HG03097 (cell line): ENCODE measurements at regions not wholly inside any gene's neighbourhood (a gene's known extent, or its start where the extent isn't known, plus 50 kb on each side); places are given as distances from the start of the nearest gene placed in this dataset.
A peak's percentile ranks its signal among the peaks of the same experiment; 100 is the strongest.
"Not testable (repeated sequence)": the region's sequence is repeated elsewhere in the genome, so short reads cannot be mapped to it uniquely, and the experiment has no call there.

Source experiments
- ATAC-seq: cut with Tn5 transposase; IDR thresholded peaks from one replicate; pipeline ENCODE4 v1.9.1; 2021; ENCODE audit not compliant: unreplicated experiment, low FRiP score

DNA sequence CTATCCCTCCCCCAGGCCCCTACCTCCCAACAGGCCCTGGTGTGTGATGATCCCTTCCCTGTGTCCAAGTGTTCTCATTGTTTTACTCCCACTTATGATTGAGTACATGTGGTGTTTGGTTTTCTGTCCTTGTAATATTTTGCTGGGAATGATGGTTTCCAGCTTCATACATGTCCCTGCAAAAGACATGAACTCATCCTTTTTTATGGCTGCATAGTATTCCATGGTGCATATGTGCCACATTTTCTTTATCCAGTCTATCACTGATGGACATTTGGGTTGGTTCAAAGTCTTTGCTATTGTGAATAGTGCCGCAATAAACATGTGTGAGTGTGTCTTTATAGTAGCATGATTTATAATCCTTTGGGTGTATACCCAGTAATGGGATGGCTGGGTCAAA lies 151.7 kb downstream of the VSIG4 start:
- ATAC-seq: not testable (repeated sequence)

DNA sequence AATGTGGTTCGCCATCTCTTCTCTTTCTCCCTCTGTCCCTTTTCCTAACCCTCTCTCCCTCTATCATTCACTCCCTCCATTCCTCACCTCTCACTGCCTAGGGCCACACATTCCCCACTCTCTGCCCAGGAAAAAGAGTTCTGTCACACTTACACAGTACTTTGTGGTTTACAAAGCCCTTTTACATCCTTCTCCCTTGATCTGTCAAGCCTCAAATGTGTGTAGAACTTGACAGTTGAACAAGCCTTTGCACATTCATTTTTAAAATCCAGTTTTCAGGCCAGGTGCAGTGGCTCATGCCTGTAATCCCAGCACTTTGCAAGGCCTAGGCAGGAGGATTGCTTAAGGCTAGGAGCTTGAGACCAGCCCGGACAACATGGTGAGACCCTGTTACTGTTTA lies 156.3 kb downstream of the VSIG4 start:
- ATAC-seq: no peak

DNA sequence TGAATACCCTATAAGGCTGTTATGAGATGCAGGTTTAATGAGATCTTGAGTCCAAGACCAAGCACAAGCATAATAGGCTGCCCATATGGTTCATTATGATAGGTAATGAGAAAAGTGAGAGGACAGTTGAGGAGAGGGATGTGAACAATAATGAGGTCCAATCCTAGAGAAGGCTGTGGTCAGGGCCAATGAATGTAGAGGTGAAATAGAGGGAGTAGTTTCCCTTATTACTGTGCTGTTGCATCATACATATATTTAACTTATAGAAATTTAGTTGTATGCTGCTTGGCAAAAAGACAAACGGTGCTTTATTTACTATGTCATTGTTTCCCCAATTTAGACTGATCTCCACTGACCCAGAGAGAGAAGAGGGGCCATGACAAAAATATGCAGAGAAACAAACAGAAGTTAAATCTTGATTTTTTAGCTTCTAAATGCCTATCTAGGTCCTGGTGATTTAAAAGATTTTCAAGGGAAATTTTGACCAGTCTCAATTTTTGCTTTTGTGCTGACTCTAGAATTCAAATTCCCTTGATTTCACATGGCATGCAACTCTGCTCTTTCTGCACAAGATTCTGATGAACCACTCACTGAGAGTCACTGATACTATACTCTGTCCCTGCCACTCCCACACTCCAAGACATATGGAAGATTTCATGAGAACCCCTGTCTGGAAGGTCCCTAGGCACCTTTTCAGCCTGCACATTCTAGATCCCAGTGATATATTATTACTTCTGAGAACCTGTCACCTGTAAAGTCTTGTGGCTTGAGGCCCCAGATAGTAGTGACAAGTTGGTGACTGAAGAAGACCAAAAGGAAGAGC lies 159.7 kb downstream of the VSIG4 start:
- ATAC-seq: no peak

DNA sequence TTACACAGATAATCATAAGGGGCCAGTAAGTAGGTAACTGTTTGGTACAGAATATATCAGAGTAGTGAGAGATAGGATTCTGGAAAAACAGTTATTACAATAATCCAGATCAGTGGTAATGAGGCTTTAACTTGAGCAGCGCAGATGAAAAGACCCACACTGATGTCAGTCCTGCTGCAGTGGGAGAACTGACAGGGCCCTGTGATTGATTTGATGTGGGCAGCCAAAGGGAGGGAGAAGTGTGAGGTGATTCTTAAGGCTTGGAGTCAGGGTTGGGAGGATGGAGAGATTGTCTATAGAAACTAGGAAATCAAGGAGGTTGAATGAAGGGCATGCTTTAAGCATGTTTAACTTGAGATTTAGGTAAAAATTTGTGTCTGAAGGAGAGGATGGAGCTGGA lies 161.4 kb downstream of the VSIG4 start:
- no peak for ATAC-seq

DNA sequence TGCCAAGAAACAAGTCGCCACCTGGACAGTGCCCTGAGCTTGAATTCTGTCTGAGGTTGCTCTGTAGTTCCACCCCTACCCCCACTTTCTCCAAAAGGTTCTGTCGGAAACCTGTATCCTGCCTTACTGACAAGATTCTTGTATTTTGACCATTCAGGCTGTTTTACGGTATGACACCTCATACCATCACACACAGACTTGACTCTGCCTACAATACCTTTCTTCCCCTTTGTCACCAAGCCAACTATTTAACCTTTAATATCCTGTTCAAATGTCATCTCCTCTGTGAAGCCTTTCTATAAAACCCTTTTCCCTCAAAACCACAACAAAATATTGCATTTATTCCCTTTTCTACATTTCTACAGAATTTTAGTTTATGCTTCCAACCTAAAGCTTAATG lies 161.9 kb downstream of the VSIG4 start:
- no peak for ATAC-seq

DNA sequence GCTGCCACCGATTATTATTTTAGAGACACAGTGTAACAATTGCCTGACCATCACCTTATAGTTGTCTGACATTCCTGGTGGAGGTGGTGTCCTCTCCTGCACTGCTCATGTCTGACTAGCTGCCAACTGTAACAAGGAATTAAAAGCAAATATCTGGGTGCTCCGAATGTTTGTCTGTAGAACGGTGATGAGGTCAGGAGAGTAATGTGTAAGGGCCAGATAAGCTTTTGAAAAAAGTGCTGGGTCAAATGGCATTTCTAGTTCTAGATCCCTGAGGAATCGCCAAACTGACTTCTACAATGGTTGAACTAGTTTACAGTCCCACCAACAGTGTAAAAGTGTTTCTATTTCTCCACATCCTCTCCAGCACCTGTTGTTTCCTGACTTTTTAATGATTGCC lies 164.3 kb downstream of the VSIG4 start:
- not testable (repeated sequence) for ATAC-seq

DNA sequence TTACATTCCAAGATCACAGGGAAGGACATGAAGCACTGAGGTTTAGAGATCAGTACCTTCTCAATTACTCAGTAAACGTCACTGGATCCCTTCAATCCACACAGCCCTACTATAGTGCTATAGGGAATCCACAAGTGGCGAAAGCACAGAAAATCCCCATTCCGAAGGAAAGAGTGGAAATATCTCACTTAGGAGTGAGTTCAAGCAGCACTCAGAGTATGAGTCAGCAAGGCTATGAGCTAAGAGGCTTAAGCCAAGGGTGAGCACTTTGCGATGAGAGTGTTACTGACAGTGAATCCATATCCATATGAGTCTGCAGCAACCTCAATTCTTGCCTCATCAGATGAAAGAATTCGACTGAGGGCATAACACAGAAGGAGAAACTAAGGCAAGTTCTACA lies 165.1 kb downstream of the VSIG4 start:
- ATAC-seq: no peak

DNA sequence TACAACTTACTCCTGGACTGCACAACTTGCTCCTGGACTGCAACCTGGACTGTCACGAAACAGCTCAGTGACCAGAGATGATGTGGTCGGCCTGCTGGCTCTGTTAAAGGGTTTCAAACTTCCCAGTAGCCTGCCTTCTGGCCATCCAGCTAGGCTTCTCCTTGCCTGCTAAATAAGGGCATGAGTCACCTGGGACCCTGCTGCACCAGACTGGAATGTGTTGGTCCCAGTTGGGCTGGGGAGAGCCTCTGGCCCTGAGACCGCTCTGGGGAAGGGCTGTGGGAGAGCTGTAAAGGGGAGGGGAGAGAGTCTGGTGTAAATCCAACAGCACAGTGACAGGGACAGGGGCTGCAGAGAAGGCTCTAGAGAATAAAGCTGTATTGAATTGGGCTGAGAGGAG lies 165.8 kb downstream of the VSIG4 start:
- ATAC-seq: no peak

DNA sequence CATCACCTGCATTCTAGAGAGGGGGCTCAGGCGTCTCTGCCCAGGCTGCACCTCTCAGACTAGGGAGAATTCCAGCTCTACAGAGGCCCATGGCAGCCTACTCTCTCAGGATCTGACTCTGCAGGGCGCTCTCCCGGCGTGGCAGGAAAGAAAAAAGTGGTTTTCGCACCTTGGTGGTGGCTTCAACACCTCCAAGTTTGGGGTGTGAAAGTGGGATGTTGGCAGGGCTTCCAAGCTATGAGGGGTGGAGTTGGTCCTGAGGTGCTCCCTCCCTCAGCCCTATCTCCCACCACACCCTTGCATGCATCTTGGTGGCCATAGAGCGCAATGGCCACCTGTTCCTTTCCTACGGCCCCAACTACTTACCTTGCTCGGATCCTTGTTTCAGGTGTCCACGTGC lies 166.5 kb downstream of the VSIG4 start:
- no peak for ATAC-seq

DNA sequence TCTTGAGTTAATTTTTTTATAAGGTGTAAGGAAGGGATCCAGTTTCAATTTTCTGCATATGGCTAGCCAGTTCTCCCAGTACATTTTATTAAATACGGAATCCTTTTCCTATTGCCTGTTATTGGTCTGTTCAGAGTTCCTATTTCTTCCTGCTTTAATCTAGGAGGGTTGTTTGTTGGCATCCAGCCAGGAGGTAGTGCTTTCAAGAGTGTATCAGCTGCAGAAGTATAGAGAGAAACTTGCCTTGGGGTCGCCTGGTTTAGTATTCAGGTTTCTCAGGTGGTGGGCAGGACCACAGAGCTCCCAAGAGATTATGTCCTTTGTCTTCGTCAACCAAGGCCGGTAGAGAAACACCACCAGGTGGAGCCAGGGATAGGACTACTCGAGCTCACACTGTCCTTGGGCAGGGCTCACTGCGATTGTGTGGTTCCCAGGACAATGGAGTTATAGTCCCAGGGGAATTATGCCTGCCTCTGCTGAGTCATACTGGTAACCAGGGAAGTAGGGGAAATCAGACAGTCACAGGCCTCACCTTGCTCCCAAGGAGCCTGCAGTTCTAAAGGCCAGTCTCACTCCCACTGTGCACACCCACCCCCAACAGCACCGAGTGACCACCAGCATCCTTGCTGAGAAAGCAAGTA lies 168.1 kb downstream of the VSIG4 start:
- peak; percentile 76 for ATAC-seq

DNA sequence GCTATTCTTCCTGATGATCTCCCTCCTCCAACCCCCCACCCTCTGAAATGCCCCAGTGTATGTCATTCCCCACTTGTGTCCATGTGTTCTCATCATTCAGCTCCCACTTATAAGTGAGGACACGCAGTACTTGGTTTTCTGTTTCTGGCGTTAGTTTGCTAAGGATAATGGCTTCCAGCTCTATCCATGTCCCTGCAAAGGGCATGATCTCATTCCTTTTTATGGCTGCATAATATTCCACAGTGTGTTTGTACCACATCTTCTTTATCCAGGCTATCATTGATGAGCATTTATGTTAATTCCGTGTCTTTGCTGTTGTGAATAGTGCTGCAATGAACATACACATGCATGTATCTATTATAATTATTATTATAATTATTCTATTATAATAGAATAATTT lies 169.3 kb downstream of the VSIG4 start:
- not testable (repeated sequence) for ATAC-seq

DNA sequence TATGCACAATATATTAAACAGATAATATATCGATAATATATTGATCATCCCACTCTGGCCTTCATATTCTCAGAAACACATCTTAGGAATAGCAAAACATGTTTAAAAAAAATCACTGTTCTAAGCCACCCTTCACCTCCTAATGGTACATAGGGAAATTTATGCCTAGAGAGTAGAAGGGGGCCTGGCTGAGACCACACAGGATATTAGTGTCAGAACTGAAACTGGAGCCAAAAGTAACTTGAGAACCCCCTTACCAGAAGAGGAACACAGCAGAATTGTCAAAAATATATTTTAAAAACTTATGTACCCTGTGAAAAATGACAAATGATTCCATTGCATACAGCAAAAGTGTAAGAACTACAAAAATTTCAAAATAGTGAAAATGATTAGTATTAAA lies 173.1 kb downstream of the VSIG4 start:
- no peak for ATAC-seq

DNA sequence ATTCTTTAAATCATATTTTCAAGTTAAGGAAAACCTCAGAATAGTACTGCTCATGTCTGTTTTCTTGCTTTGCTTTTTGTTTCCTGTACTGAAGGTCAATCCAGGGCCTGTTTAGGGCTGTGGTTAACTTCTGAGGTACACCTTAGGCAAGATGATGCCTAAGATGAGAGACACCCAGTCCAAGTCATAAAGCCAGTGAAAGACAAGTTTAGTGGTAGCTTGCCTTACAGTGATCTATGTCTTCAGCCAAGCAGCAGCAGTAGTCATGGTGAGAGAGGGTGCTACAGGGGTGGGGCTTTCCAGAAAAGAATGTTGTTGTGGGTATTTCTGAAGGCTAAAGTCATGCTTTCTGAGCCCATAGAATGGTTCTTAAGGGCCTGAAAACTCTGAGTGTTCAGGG lies 173.7 kb downstream of the VSIG4 start:
- ATAC-seq: peak; percentile 80

DNA sequence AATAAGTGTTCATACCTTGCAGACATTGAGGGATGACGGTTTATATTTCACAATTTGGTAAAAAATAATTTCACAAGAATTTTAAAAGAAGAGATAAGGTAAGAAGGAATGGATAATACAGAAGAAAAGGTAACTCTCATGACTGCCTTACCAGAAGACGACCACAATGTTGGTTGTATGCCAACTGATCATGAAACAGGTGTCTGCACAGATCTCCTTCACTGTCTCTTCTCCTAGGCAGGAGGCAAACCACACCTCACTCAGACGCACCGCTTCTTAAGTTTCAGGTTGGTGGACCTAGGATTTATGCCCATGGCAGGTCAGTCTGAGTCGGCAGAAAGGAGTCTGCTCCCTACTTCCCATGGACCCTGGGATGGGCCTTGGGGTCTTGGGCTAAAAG lies 177.2 kb downstream of the VSIG4 start:
- no peak for ATAC-seq

DNA sequence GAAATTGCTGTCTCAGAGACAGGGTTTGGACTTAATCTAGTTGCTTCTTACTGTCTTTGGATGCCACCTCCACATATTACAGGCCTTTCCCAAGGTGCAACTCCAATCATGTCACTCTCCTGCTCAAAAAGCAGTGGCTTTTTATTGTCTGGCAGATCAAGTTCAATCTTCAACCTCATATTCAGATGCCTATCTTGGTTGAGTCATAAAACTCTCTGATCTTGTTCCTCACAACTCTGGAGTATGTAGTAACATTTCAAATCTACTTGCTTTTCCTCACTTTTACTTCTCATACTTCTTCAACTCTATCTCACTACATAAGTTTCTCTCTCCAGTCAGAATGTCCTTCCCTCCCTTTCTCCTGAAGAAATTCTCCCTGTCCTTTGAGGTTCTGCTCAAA lies 180.6 kb downstream of the VSIG4 start:
- no peak for ATAC-seq

DNA sequence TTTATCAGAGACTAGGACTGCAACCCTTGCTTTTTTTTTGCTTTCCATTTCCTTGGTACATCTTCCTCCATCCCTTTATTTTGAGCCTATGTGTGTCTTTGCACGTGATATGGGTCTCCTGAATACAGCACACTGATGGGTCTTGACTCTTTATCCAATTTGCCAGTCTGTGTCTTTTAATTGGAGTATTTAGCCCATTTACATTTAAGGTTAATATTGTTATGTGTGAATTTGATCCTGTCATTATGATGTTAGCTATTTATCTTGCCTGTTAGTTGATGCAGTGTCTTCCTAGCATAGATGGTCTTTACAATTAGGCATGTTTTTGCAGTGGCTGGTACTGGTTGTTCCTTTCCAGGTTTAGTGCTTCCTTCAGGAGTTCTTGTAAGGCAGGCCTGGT lies 185.4 kb downstream of the VSIG4 start:
- not testable (repeated sequence) for ATAC-seq

DNA sequence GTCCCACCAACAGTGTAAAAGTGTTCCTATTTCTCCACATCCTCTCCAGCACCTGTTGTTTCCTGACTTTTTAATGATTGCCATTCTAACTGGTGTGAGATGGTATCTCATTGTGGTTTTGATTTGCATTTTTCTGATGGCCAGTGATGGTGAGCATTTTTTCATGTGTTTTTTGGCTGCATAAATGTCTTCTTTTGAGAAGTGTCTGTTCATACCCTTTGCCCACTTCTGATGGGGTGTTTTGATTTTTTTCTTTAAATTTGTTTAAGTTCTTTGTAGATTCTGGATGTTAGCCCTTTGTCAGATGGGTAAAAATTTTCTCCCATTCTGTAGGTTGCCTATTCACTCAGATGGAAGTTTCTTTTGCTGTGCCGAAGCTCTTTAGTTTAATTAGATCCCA lies 183.9 kb downstream of the MSN start:
- not testable (repeated sequence) for ATAC-seq

DNA sequence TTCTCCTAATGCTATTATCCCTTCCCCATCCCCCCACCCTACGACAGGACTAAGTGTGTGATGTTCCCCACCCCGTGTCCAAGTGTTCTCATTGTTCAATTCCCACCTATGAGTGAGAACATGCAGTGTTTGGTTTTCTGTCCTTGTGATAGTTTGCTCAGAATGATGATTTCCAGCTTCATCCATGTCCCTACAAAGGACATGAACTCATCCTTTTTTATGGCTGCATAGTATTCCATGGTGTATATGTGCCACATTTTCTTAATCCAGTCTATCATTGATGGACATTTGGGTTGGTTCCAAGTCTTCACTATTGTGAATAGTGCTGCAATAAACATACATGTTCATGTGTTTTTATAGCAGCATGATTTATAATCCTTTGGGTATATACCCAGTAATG lies 183.4 kb downstream of the MSN start:
- not testable (repeated sequence) for ATAC-seq

DNA sequence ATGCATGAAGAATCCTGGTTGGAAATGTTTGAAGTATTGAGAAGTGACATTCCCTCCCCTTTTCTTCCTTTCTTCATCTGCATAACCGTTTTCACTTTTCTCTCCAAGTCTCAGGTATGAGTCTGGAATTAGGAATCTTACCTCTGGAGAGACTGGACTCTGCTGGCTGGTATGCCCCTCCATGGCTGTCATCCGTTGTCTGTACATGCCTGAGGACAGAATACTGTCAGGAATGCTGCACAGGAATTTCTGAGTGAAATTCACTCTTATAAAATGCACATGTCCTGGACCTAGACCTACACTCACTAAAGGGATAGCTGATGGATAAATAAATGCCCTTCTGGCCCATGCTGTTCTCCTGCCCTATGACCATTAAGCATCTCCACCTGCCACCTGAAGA lies 179.5 kb downstream of the MSN start:
- no peak for ATAC-seq

DNA sequence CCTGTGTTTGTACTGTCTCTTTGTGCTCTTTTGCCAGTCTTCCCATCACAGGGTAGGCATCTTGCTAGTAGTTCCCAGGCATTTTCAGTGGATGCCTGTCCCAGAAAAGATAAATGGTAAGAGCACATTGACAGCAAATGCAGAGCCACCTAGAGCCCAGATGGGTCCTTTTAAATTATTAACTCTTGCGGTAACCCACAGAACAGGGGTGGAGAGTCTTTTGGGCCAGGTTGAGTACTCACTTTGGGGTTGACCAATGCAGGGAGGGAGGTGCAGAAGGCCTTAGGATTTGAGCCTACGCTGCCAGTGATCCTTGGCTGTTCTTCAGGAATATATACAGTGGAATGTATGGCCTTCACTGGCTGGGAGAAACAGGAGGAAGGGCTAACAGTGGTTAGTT lies 173.8 kb downstream of the MSN start:
- no peak for ATAC-seq

DNA sequence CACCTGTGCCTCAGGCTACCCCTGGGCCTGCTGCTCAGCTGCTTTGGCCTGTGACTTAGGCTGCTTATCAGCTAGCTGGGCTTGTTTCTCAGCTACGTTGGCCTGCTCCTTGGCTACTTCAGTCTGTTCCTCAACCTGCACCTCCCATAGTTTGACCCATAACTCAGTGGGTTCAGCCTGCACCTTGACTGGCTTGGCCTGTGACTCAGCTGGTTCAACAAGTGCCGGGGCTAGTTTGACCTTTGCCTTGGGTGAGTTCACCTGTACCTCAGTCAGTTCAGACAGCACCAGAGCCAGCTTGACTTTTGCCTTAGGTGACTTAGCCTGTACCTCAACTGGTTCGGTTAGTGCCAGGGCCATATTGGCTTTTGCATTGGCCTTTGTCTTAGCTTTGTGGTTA lies 171.2 kb downstream of the MSN start:
- ATAC-seq: no peak

DNA sequence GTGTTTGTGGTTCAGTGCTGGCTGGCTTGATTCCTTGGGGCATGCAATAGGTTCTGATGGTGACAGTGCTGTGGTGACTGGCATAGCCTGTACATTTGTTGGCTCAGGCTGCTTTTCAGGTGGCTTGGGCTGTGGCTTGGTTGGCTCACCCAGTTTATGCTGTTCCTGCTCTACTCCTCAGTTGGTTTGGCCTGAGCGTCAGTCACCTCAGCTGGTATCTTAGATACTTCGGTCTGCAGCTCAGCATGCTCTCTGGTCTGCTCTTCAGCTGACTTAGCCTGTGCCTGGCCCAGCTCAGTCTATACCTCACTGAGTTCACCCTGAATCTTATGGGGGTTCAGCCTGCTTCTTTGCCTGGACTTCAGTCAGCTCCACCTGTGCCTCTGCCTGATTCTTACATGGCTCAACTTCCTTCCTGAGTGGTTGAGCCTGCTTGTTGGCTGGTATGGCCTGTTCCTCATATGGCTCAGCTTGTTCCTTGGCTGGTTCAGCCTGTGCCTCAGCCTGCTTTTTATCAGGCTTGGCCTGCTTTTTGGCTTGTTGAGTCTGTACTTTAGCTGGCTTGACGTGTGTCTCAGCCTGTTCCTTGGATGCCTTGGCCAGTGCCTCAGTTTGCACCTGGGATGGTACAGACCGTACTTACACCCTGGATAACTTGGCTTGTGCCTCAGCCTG lies 170.6 kb downstream of the MSN start:
- ATAC-seq: no peak
